IPS-18a (cell line): ENCODE measurements at regions not wholly inside any gene's neighbourhood (a gene's known extent, or its start where the extent isn't known, plus 50 kb on each side); places are given as distances from the start of the nearest gene placed in this dataset.

Source experiments
- H3K27ac ChIP-seq: one replicate; pipeline ENCODE4 v1.5.1; 2013; ENCODE audit warnings: low read length
- H3K27me3 ChIP-seq: one replicate; pipeline ENCODE4 v1.6.1; 2013; ENCODE audit warnings: mild to moderate bottlenecking, low read length; ENCODE audit not compliant: control insufficient read depth, insufficient read depth
- H3K36me3 ChIP-seq: one replicate; pipeline ENCODE4 v1.6.1; 2013; ENCODE audit warnings: low read depth, low read length; ENCODE audit not compliant: control insufficient read depth
- H3K4me1 ChIP-seq: one replicate; pipeline ENCODE4 v1.6.1; 2013; ENCODE audit warnings: low read depth, low read length; ENCODE audit not compliant: control insufficient read depth
- H3K4me3 ChIP-seq: one replicate; pipeline ENCODE4 v1.5.1; 2013; ENCODE audit warnings: low read length
- H3K9ac ChIP-seq: one replicate; pipeline ENCODE4 v1.6.1; 2013; ENCODE audit warnings: mild to moderate bottlenecking, low read length, moderate library complexity
- H3K9me3 ChIP-seq: one replicate; pipeline ENCODE4 v1.6.1; 2013; ENCODE audit warnings: low read depth, low read length; ENCODE audit not compliant: control insufficient read depth

- no peak overlapping the region for H3K27ac ChIP-seq
- H3K4me1 ChIP-seq: no peaks in the 10 kb centered on the region
- H3K9ac ChIP-seq: no peak overlapping the region
- no peaks in the 10 kb centered on the region for H3K36me3 ChIP-seq
- H3K4me3 ChIP-seq: no peak overlapping the region
- no peaks in the 10 kb centered on the region for H3K27me3 ChIP-seq
- peaks cover 2% of the 10 kb centered on the region for H3K9me3 ChIP-seq
These were observed 2223.9 kb upstream of the ACO1 start for GRCh38 chr9:30160570-30160969.

- Histone ChIP-seq H3K36me3 (no peaks in the 10 kb centered on the region), H3K27me3 (no peaks in the 10 kb centered on the region), H3K4me1 (no peaks in the 10 kb centered on the region), H3K4me3 (no peak overlapping the region), H3K9ac (no peak overlapping the region), H3K9me3 (no peaks in the 10 kb centered on the region), H3K27ac (no peak overlapping the region)
These were observed 2212.2 kb upstream of the ACO1 start for GRCh38 chr9:30172206-30172605.

GRCh38 chr9:30178610-30179009 lies 2205.8 kb upstream of the ACO1 start:
- Histone ChIP-seq H3K27me3 (no peaks in the 10 kb centered on the region), H3K4me1 (no peaks in the 10 kb centered on the region), H3K9ac (no peak overlapping the region), H3K9me3 (no peaks in the 10 kb centered on the region), H3K4me3 (no peak overlapping the region), H3K27ac (no peak overlapping the region), H3K36me3 (no peaks in the 10 kb centered on the region)

- no peaks in the 10 kb centered on the region for H3K4me1 ChIP-seq
- H3K4me3 ChIP-seq: no peak overlapping the region
- no peaks in the 10 kb centered on the region for H3K36me3 ChIP-seq
- peaks cover 9% of the 10 kb centered on the region for H3K9me3 ChIP-seq
- H3K27me3 ChIP-seq: no peaks in the 10 kb centered on the region
- no peak overlapping the region for H3K27ac ChIP-seq
- H3K9ac ChIP-seq: no peak overlapping the region
These were observed 2191.0 kb upstream of the ACO1 start for GRCh38 chr9:30193421-30193820.

GRCh38 chr9:30196941-30197340 lies 2187.5 kb upstream of the ACO1 start:
- Histone ChIP-seq H3K36me3 (no peaks in the 10 kb centered on the region), H3K9ac (no peak overlapping the region), H3K27ac (no peak overlapping the region), H3K4me3 (no peak overlapping the region), H3K27me3 (no peaks in the 10 kb centered on the region), H3K9me3 (peaks cover 9% of the 10 kb centered on the region), H3K4me1 (no peaks in the 10 kb centered on the region)

- no peaks in the 10 kb centered on the region for H3K4me1 ChIP-seq
- no peak overlapping the region for H3K27ac ChIP-seq
- no peaks in the 10 kb centered on the region for H3K36me3 ChIP-seq
- no peaks in the 10 kb centered on the region for H3K27me3 ChIP-seq
- no peak overlapping the region for H3K9ac ChIP-seq
- H3K4me3 ChIP-seq: no peak overlapping the region
- peaks cover 9% of the 10 kb centered on the region for H3K9me3 ChIP-seq
These were observed 2187.0 kb upstream of the ACO1 start for GRCh38 chr9:30197453-30197852.

GRCh38 chr9:30197954-30198353 lies 2186.5 kb upstream of the ACO1 start:
- H3K27ac ChIP-seq: no peak overlapping the region
- no peaks in the 10 kb centered on the region for H3K27me3 ChIP-seq
- no peak overlapping the region for H3K4me3 ChIP-seq
- H3K4me1 ChIP-seq: no peaks in the 10 kb centered on the region
- no peak overlapping the region for H3K9ac ChIP-seq
- no peaks in the 10 kb centered on the region for H3K36me3 ChIP-seq
- peaks cover 9% of the 10 kb centered on the region for H3K9me3 ChIP-seq

GRCh38 chr9:30198463-30199309 lies 2185.8 kb upstream of the ACO1 start:
- Histone ChIP-seq H3K4me1 (no peaks in the 10 kb centered on the region), H3K4me3 (no peak overlapping the region), H3K27me3 (no peaks in the 10 kb centered on the region), H3K9ac (no peak overlapping the region), H3K9me3 (peaks cover 9% of the 10 kb centered on the region), H3K36me3 (no peaks in the 10 kb centered on the region), H3K27ac (no peak overlapping the region)

- no peak overlapping the region for H3K4me3 ChIP-seq
- no peaks in the 10 kb centered on the region for H3K4me1 ChIP-seq
- H3K9me3 ChIP-seq: peaks cover 9% of the 10 kb centered on the region
- no peak overlapping the region for H3K9ac ChIP-seq
- no peak overlapping the region for H3K27ac ChIP-seq
- no peaks in the 10 kb centered on the region for H3K27me3 ChIP-seq
- H3K36me3 ChIP-seq: no peaks in the 10 kb centered on the region
These were observed 2183.4 kb upstream of the ACO1 start for GRCh38 chr9:30201024-30201423.

- Histone ChIP-seq H3K9ac (no peak overlapping the region), H3K36me3 (no peaks in the 10 kb centered on the region), H3K27me3 (no peaks in the 10 kb centered on the region), H3K27ac (no peak overlapping the region), H3K4me1 (no peaks in the 10 kb centered on the region), H3K9me3 (no peaks in the 10 kb centered on the region), H3K4me3 (no peak overlapping the region)
These were observed 2149.4 kb upstream of the ACO1 start for GRCh38 chr9:30235068-30235467.

GRCh38 chr9:30235564-30235963 lies 2148.9 kb upstream of the ACO1 start:
- Histone ChIP-seq H3K9me3 (no peaks in the 10 kb centered on the region), H3K9ac (no peak overlapping the region), H3K4me1 (no peaks in the 10 kb centered on the region), H3K27me3 (no peaks in the 10 kb centered on the region), H3K36me3 (no peaks in the 10 kb centered on the region), H3K4me3 (no peak overlapping the region), H3K27ac (no peak overlapping the region)

GRCh38 chr9:30239878-30240277 lies 2144.6 kb upstream of the ACO1 start:
- Histone ChIP-seq H3K27me3 (no peaks in the 10 kb centered on the region), H3K9me3 (no peaks in the 10 kb centered on the region), H3K9ac (no peak overlapping the region), H3K4me1 (no peaks in the 10 kb centered on the region), H3K36me3 (no peaks in the 10 kb centered on the region), H3K4me3 (no peak overlapping the region), H3K27ac (no peak overlapping the region)
